Neural cell (in vitro differentiated cells): ENCODE measurements at regions not wholly inside any gene's neighbourhood (a gene's known extent, or its start where the extent isn't known, plus 50 kb on each side); places are given as distances from the start of the nearest gene placed in this dataset.

Experiments
- H2AFZ ChIP-seq: fragments of 200-600, 300-800 bp; sonication (generic), shearing (Covaris generic); 2 replicates; pipeline ENCODE4 v1.6.0; 2014; ENCODE audit warnings: low read depth, mild to moderate bottlenecking, antibody characterized with exemption, low read length, moderate library complexity
- H3F3A ChIP-seq: fragments of 200-600 bp; shearing (Covaris generic); 2 replicates; pipeline ENCODE4 v1.6.1; 2016; ENCODE audit warnings: mild to moderate bottlenecking, moderate library complexity, mixed read lengths, antibody characterized with exemption, low read length; ENCODE audit not compliant: insufficient read depth, poor library complexity, severe bottlenecking
- H3K27ac ChIP-seq: fragments of 200-600, 300-800 bp; sonication (generic), shearing (Covaris generic); 2 replicates; pipeline ENCODE4 v1.5.1; 2014; ENCODE audit warnings: mild to moderate bottlenecking, low read length, moderate library complexity
- H3K27me3 ChIP-seq: fragments of 300-800, 200-600 bp; sonication (generic), shearing (Covaris generic); 2 replicates; pipeline ENCODE4 v1.6.0; 2014; ENCODE audit warnings: mild to moderate bottlenecking, low read depth, low read length, moderate library complexity; ENCODE audit not compliant: insufficient read depth
- H3K36me3 ChIP-seq: fragments of 300-800, 200-600 bp; sonication (generic), shearing (Covaris generic); 2 replicates; pipeline ENCODE4 v1.5.1; 2014; ENCODE audit warnings: mild to moderate bottlenecking, antibody characterized with exemption, low read length, moderate library complexity; ENCODE audit not compliant: insufficient read depth
- H3K4me2 ChIP-seq: fragments of 300-800, 200-600 bp; sonication (generic), shearing (Covaris generic); 2 replicates; pipeline ENCODE4 v1.6.0; 2014; ENCODE audit warnings: mild to moderate bottlenecking, low read length
- H3K4me3 ChIP-seq: fragments of 300-800, 200-600 bp; sonication (generic), shearing (Covaris generic); 2 replicates; pipeline ENCODE4 v1.5.1; 2014; ENCODE audit warnings: mild to moderate bottlenecking, low read length, moderate library complexity
- H3K79me2 ChIP-seq: fragments of 200-600 bp; shearing (Covaris generic); replicated peaks from 2 replicates; pipeline ENCODE4 v1.6.0; 2014; ENCODE audit warnings: mild to moderate bottlenecking, low read length, moderate library complexity; ENCODE audit not compliant: insufficient read depth
- H3K9ac ChIP-seq: fragments of 300-800, 200-600 bp; sonication (generic), shearing (Covaris generic); 2 replicates; pipeline ENCODE4 v1.6.1; 2016; ENCODE audit warnings: mild to moderate bottlenecking, low read length, mixed read lengths
- H3K9me2 ChIP-seq: fragments of 200-600 bp; shearing (Covaris generic); 2 replicates; pipeline ENCODE4 v1.6.1; 2016; ENCODE audit warnings: mild to moderate bottlenecking, low read length, mixed read lengths; ENCODE audit not compliant: insufficient read depth
- H3K9me3 ChIP-seq: fragments of 200-600, 300-800 bp; sonication (generic), shearing (Covaris generic); 2 replicates; pipeline ENCODE4 v1.6.1; 2016; ENCODE audit warnings: mild to moderate bottlenecking, mixed run types, low read length, moderate library complexity, mixed read lengths
- H4K20me1 ChIP-seq: fragments of 200-600 bp; shearing (Covaris generic); 2 replicates; pipeline ENCODE4 v1.6.1; 2016; ENCODE audit warnings: mild to moderate bottlenecking, mixed run types; ENCODE audit not compliant: insufficient read depth
- CTCF ChIP-seq: fragments of 450-650 bp; IDR thresholded peaks from 2 replicates; pipeline ENCODE4 v1.5.1; 2014; ENCODE audit warnings: antibody characterized with exemption, mild to moderate bottlenecking, moderate library complexity; ENCODE audit not compliant: poor library complexity, severe bottlenecking
- EP300 ChIP-seq: fragments of 450-650 bp; conservative IDR thresholded peaks from 2 replicates; pipeline ENCODE4 v1.6.1; 2014; ENCODE audit warnings: antibody characterized with exemption, mild to moderate bottlenecking, moderate library complexity; ENCODE audit not compliant: poor library complexity, severe bottlenecking
- EZH2 ChIP-seq: fragments of 200-600, 300-800 bp; shearing (Covaris generic), sonication (generic); IDR thresholded peaks from 2 replicates; pipeline ENCODE4 v1.6.1; 2014; ENCODE audit warnings: antibody characterized with exemption, low read length, borderline replicate concordance, mild to moderate bottlenecking; ENCODE audit not compliant: insufficient read depth, poor library complexity, severe bottlenecking
- MXI1 ChIP-seq: fragments of 450-650 bp; conservative IDR thresholded peaks from 2 replicates; pipeline ENCODE4 v1.6.1; 2014; ENCODE audit warnings: antibody characterized with exemption, mild to moderate bottlenecking; ENCODE audit not compliant: poor library complexity, severe bottlenecking
- POLR2AphosphoS5 ChIP-seq: IDR thresholded peaks from 2 replicates; pipeline ENCODE4 v1.6.1; 2012
- RAD21 ChIP-seq: fragments of 450-650 bp; conservative IDR thresholded peaks from 2 replicates; pipeline ENCODE4 v1.6.1; 2014; ENCODE audit warnings: antibody characterized with exemption, mild to moderate bottlenecking, moderate library complexity
- REST ChIP-seq: IDR thresholded peaks from 2 replicates; pipeline ENCODE4 v1.6.1; 2012; ENCODE audit warnings: borderline replicate concordance
- SMC3 ChIP-seq: fragments of 450-650 bp; conservative IDR thresholded peaks from 2 replicates; pipeline ENCODE4 v1.6.1; 2014; ENCODE audit warnings: antibody characterized with exemption, mild to moderate bottlenecking, moderate library complexity; ENCODE audit not compliant: poor library complexity
- TAF1 ChIP-seq: IDR thresholded peaks from 2 replicates; pipeline ENCODE4 v1.6.1; 2012; ENCODE audit warnings: low read depth

GRCh38 chr9:79900754-79901153 is 329.0 kb downstream of the TLE4 start:
- TF ChIP-seq MXI1 (no peak), CTCF (no peak), REST (no peak), TAF1 (no peak), RAD21 (no peak), POLR2AphosphoS5 (no peak), EZH2 (no peak), EP300 (no peak), SMC3 (no peak)
- Histone ChIP-seq H3K4me2 (no peak overlapping the region), H3K36me3 (no peaks in the 10 kb centered on the region), H3F3A (no peaks in the 10 kb centered on the region), H4K20me1 (no peaks in the 10 kb centered on the region), H3K79me2 (no peaks in the 10 kb centered on the region), H2AFZ (no peak overlapping the region), H3K4me3 (no peak overlapping the region), H3K9me3 (no peaks in the 10 kb centered on the region), H3K9me2 (no peaks in the 10 kb centered on the region), H3K27ac (no peak overlapping the region), H3K27me3 (no peaks in the 10 kb centered on the region), H3K9ac (no peak overlapping the region)

GRCh38 chr9:79896390-79896980 is 324.7 kb downstream of the TLE4 start:
- TF ChIP-seq POLR2AphosphoS5 (no peak), MXI1 (no peak), REST (no peak), EP300 (no peak), EZH2 (no peak), CTCF (no peak), SMC3 (no peak), RAD21 (no peak), TAF1 (no peak)
- no peaks in the 10 kb centered on the region for H4K20me1 ChIP-seq

More at GRCh38 chr9:79896390-79896980, 324.7 kb downstream of the TLE4 start:
- Histone ChIP-seq H3K27ac (no peak overlapping the region), H3K27me3 (no peaks in the 10 kb centered on the region), H3K4me2 (no peak overlapping the region), H3K4me3 (no peak overlapping the region), H3K9ac (no peak overlapping the region), H2AFZ (no peak overlapping the region), H3K36me3 (no peaks in the 10 kb centered on the region), H3K79me2 (no peaks in the 10 kb centered on the region), H3K9me2 (no peaks in the 10 kb centered on the region), H3K9me3 (no peaks in the 10 kb centered on the region), H3F3A (no peaks in the 10 kb centered on the region)
